Chondrocyte (in vitro differentiated cells): ENCODE measurements at regions not wholly inside any gene's neighbourhood (a gene's known extent, or its start where the extent isn't known, plus 50 kb on each side); places are given as distances from the start of the nearest gene placed in this dataset.

ENCODE experiments used
- DNase-seq: peaks from one replicate; pipeline ENCODE4 v3.0.0; 2021; ENCODE audit warnings: mixed read lengths, low spot score
- H3K27ac Mint-ChIP-seq: one replicate; pipeline ENCODE4 v1.8.0; 2021; ENCODE audit warnings: mild to moderate bottlenecking, moderate library complexity, mixed read lengths; ENCODE audit not compliant: unreplicated experiment
- H3K27me3 Mint-ChIP-seq: 2 replicates; pipeline ENCODE4 v1.8.0; 2021; ENCODE audit warnings: low read depth, mixed read lengths
- H3K36me3 Mint-ChIP-seq: 2 replicates; pipeline ENCODE4 v1.8.0; 2021; ENCODE audit warnings: low read depth, mixed read lengths
- H3K4me1 Mint-ChIP-seq: 2 replicates; pipeline ENCODE4 v1.8.0; 2021; ENCODE audit warnings: low read depth, mild to moderate bottlenecking, mixed read lengths
- H3K4me3 Mint-ChIP-seq: one replicate; pipeline ENCODE4 v1.8.0; 2021; ENCODE audit warnings: mild to moderate bottlenecking, moderate library complexity, mixed read lengths; ENCODE audit not compliant: unreplicated experiment
- H3K9me3 Mint-ChIP-seq: 2 replicates; pipeline ENCODE4 v1.8.0; 2021; ENCODE audit warnings: low read depth, mixed read lengths
- CTCF ChIP-seq: fragments of 200-600 bp; sonication (generic); IDR thresholded peaks from 2 replicates; pipeline ENCODE4 v1.5.0; 2021; ENCODE audit warnings: antibody characterized with exemption, mild to moderate bottlenecking, moderate library complexity

- no peak for TF ChIP-seq CTCF
- no peaks in the 10 kb centered on the region for H3K9me3 Mint-ChIP-seq
- H3K4me1 Mint-ChIP-seq = peaks cover 20% of the 10 kb centered on the region
- H3K4me3 Mint-ChIP-seq = no peak overlapping the region
- DNase-seq = no peak
- H3K36me3 Mint-ChIP-seq = no peaks in the 10 kb centered on the region
- H3K27me3 Mint-ChIP-seq = peaks cover 14% of the 10 kb centered on the region
- H3K27ac Mint-ChIP-seq = no peak overlapping the region
These were observed 152.9 kb downstream of the ERMARD start for GRCh38 chr6:169904051-169904922.

GRCh38 chr6:169903122-169903521 lies 151.7 kb downstream of the ERMARD start:
- Mint-ChIP-seq H3K27ac (no peak overlapping the region), H3K36me3 (no peaks in the 10 kb centered on the region), H3K27me3 (peaks cover 9% of the 10 kb centered on the region), H3K4me1 (peaks cover 20% of the 10 kb centered on the region), H3K9me3 (no peaks in the 10 kb centered on the region), H3K4me3 (no peak overlapping the region)
- DNase-seq = no peak
- TF ChIP-seq CTCF = no peak

GRCh38 chr6:169902604-169903003 lies 151.2 kb downstream of the ERMARD start:
- no peak for TF ChIP-seq CTCF
- DNase-seq = no peak
- H3K4me1 Mint-ChIP-seq = peaks cover 20% of the 10 kb centered on the region
- H3K27ac Mint-ChIP-seq = no peak overlapping the region
- H3K27me3 Mint-ChIP-seq = peaks cover 6% of the 10 kb centered on the region
- no peaks in the 10 kb centered on the region for H3K9me3 Mint-ChIP-seq
- no peak overlapping the region for H3K4me3 Mint-ChIP-seq
- no peaks in the 10 kb centered on the region for H3K36me3 Mint-ChIP-seq

GRCh38 chr6:169902070-169902469 lies 150.6 kb downstream of the ERMARD start:
- H3K9me3 Mint-ChIP-seq = no peaks in the 10 kb centered on the region
- peaks cover 1% of the 10 kb centered on the region for H3K27me3 Mint-ChIP-seq
- H3K4me3 Mint-ChIP-seq = no peak overlapping the region
- H3K36me3 Mint-ChIP-seq = no peaks in the 10 kb centered on the region
- peaks cover 20% of the 10 kb centered on the region for H3K4me1 Mint-ChIP-seq
- H3K27ac Mint-ChIP-seq = no peak overlapping the region
- no peak for DNase-seq
- TF ChIP-seq CTCF = no peak

GRCh38 chr6:169899481-169900145 lies 148.2 kb downstream of the ERMARD start:
- no peak for TF ChIP-seq CTCF
- no peak for DNase-seq
- Mint-ChIP-seq H3K9me3 (no peaks in the 10 kb centered on the region), H3K27ac (no peak overlapping the region), H3K36me3 (no peaks in the 10 kb centered on the region), H3K27me3 (no peaks in the 10 kb centered on the region), H3K4me3 (no peak overlapping the region), H3K4me1 (peaks cover 5% of the 10 kb centered on the region)
